Activated T-cell treated with anti-CD3 and anti-CD28 coated beads, Interleukin-2, amount 50 U/mL, for 24 hours (primary cell): ENCODE measurements at regions not wholly inside any gene's neighbourhood (a gene's known extent, or its start where the extent isn't known, plus 50 kb on each side); places are given as distances from the start of the nearest gene placed in this dataset.

ENCODE experiments used
- DNase-seq: peaks from one replicate; pipeline ENCODE4 v3.0.0-alpha.2; 2020
- H3K27ac Mint-ChIP-seq: 2 replicates; pipeline ENCODE4 v1.8.0; 2020; ENCODE audit warnings: mild to moderate bottlenecking, mixed read lengths
- H3K27me3 Mint-ChIP-seq: 2 replicates; pipeline ENCODE4 v1.8.0; 2020; ENCODE audit warnings: mixed read lengths
- H3K36me3 Mint-ChIP-seq: 2 replicates; pipeline ENCODE4 v1.8.0; 2020; ENCODE audit warnings: low read depth, mixed read lengths
- H3K4me1 Mint-ChIP-seq: 2 replicates; pipeline ENCODE4 v1.8.0; 2020; ENCODE audit warnings: low read depth, mixed read lengths
- H3K4me3 Mint-ChIP-seq: 2 replicates; pipeline ENCODE4 v1.8.0; 2020; ENCODE audit warnings: mild to moderate bottlenecking, moderate library complexity, mixed read lengths
- H3K9me3 Mint-ChIP-seq: 2 replicates; pipeline ENCODE4 v1.8.0; 2020; ENCODE audit warnings: mixed read lengths

- DNase-seq = no peak
- H3K36me3 Mint-ChIP-seq = no peaks in the 10 kb centered on the region
- H3K27ac Mint-ChIP-seq = no peak overlapping the region
- no peaks in the 10 kb centered on the region for H3K4me1 Mint-ChIP-seq
- no peaks in the 10 kb centered on the region for H3K27me3 Mint-ChIP-seq
- peaks cover 10% of the 10 kb centered on the region for H3K9me3 Mint-ChIP-seq
- no peak overlapping the region for H3K4me3 Mint-ChIP-seq
These were observed 350.5 kb upstream of the PCDH20 start for GRCh38 chr13:61765940-61766666.

- no peak for DNase-seq
- H3K27ac Mint-ChIP-seq = no peak overlapping the region
- H3K36me3 Mint-ChIP-seq = no peaks in the 10 kb centered on the region
- H3K4me1 Mint-ChIP-seq = no peaks in the 10 kb centered on the region
- no peaks in the 10 kb centered on the region for H3K27me3 Mint-ChIP-seq
- H3K4me3 Mint-ChIP-seq = no peak overlapping the region
- H3K9me3 Mint-ChIP-seq = peaks cover 12% of the 10 kb centered on the region
These were observed 349.6 kb upstream of the PCDH20 start for GRCh38 chr13:61765181-61765742.

- no peaks in the 10 kb centered on the region for H3K27me3 Mint-ChIP-seq
- no peak overlapping the region for H3K4me3 Mint-ChIP-seq
- H3K27ac Mint-ChIP-seq = no peak overlapping the region
These were observed 346.0 kb upstream of the PCDH20 start for GRCh38 chr13:61761690-61762089.

GRCh38 chr13:61760102-61760501, 344.5 kb upstream of the PCDH20 start:
- no peak for DNase-seq
- Mint-ChIP-seq H3K27ac (no peak overlapping the region), H3K4me3 (no peak overlapping the region), H3K27me3 (no peaks in the 10 kb centered on the region), H3K9me3 (peaks cover 28% of the 10 kb centered on the region), H3K36me3 (no peaks in the 10 kb centered on the region), H3K4me1 (no peaks in the 10 kb centered on the region)

More at GRCh38 chr13:61761690-61762089, 346.0 kb upstream of the PCDH20 start:
- H3K4me1 Mint-ChIP-seq = no peaks in the 10 kb centered on the region
- peaks cover 16% of the 10 kb centered on the region for H3K9me3 Mint-ChIP-seq
- no peak for DNase-seq
- no peaks in the 10 kb centered on the region for H3K36me3 Mint-ChIP-seq

- Mint-ChIP-seq H3K27ac (no peak overlapping the region), H3K9me3 (peaks cover 23% of the 10 kb centered on the region), H3K4me3 (no peak overlapping the region), H3K27me3 (no peaks in the 10 kb centered on the region), H3K36me3 (no peaks in the 10 kb centered on the region), H3K4me1 (no peaks in the 10 kb centered on the region)
- DNase-seq = no peak
These were observed 340.4 kb upstream of the PCDH20 start for GRCh38 chr13:61756031-61756430.

GRCh38 chr13:61751039-61751438, 335.4 kb upstream of the PCDH20 start:
- no peaks in the 10 kb centered on the region for H3K36me3 Mint-ChIP-seq
- no peaks in the 10 kb centered on the region for H3K27me3 Mint-ChIP-seq
- no peak overlapping the region for H3K4me3 Mint-ChIP-seq
- H3K4me1 Mint-ChIP-seq = no peaks in the 10 kb centered on the region
- no peak for DNase-seq
- H3K27ac Mint-ChIP-seq = no peak overlapping the region
- peaks cover 19% of the 10 kb centered on the region for H3K9me3 Mint-ChIP-seq

- Mint-ChIP-seq H3K27me3 (no peaks in the 10 kb centered on the region), H3K4me1 (no peaks in the 10 kb centered on the region), H3K4me3 (no peak overlapping the region), H3K9me3 (peaks cover 9% of the 10 kb centered on the region), H3K27ac (no peak overlapping the region), H3K36me3 (no peaks in the 10 kb centered on the region)
- no peak for DNase-seq
These were observed 322.6 kb upstream of the PCDH20 start for GRCh38 chr13:61738236-61738750.

GRCh38 chr13:61734683-61735082, 319.0 kb upstream of the PCDH20 start:
- no peak for DNase-seq
- Mint-ChIP-seq H3K4me3 (no peak overlapping the region), H3K36me3 (no peaks in the 10 kb centered on the region), H3K9me3 (peaks cover 12% of the 10 kb centered on the region), H3K27me3 (no peaks in the 10 kb centered on the region), H3K27ac (no peak overlapping the region), H3K4me1 (no peaks in the 10 kb centered on the region)

GRCh38 chr13:61728471-61728870, 312.8 kb upstream of the PCDH20 start:
- H3K27me3 Mint-ChIP-seq = no peaks in the 10 kb centered on the region
- H3K4me3 Mint-ChIP-seq = no peak overlapping the region
- no peaks in the 10 kb centered on the region for H3K4me1 Mint-ChIP-seq
- DNase-seq = no peak
- H3K9me3 Mint-ChIP-seq = peaks cover 3% of the 10 kb centered on the region
- H3K36me3 Mint-ChIP-seq = no peaks in the 10 kb centered on the region
- no peak overlapping the region for H3K27ac Mint-ChIP-seq

- Mint-ChIP-seq H3K4me1 (no peaks in the 10 kb centered on the region), H3K36me3 (no peaks in the 10 kb centered on the region), H3K9me3 (peaks cover 3% of the 10 kb centered on the region), H3K4me3 (no peak overlapping the region), H3K27ac (no peak overlapping the region), H3K27me3 (no peaks in the 10 kb centered on the region)
- no peak for DNase-seq
These were observed 312.1 kb upstream of the PCDH20 start for GRCh38 chr13:61727767-61728166.

GRCh38 chr13:61725806-61726205, 310.2 kb upstream of the PCDH20 start:
- peaks cover 3% of the 10 kb centered on the region for H3K9me3 Mint-ChIP-seq

GRCh38 chr13:61722119-61722518, 306.5 kb upstream of the PCDH20 start:
- Mint-ChIP-seq H3K9me3 (peaks cover 6% of the 10 kb centered on the region), H3K4me3 (no peak overlapping the region), H3K27me3 (no peaks in the 10 kb centered on the region), H3K4me1 (no peaks in the 10 kb centered on the region), H3K36me3 (no peaks in the 10 kb centered on the region), H3K27ac (no peak overlapping the region)
- no peak for DNase-seq

More at GRCh38 chr13:61725806-61726205, 310.2 kb upstream of the PCDH20 start:
- no peak for DNase-seq
- H3K4me3 Mint-ChIP-seq = no peak overlapping the region
- no peak overlapping the region for H3K27ac Mint-ChIP-seq
- no peaks in the 10 kb centered on the region for H3K27me3 Mint-ChIP-seq
- no peaks in the 10 kb centered on the region for H3K36me3 Mint-ChIP-seq
- no peaks in the 10 kb centered on the region for H3K4me1 Mint-ChIP-seq

GRCh38 chr13:61712621-61713020, 297.0 kb upstream of the PCDH20 start:
- H3K4me3 Mint-ChIP-seq = no peak overlapping the region
- no peak overlapping the region for H3K27ac Mint-ChIP-seq
- H3K4me1 Mint-ChIP-seq = no peaks in the 10 kb centered on the region
- H3K9me3 Mint-ChIP-seq = peaks cover 4% of the 10 kb centered on the region
- no peaks in the 10 kb centered on the region for H3K27me3 Mint-ChIP-seq
- H3K36me3 Mint-ChIP-seq = no peaks in the 10 kb centered on the region
- no peak for DNase-seq

GRCh38 chr13:61709258-61709657, 293.6 kb upstream of the PCDH20 start:
- Mint-ChIP-seq H3K36me3 (no peaks in the 10 kb centered on the region), H3K27ac (no peak overlapping the region), H3K9me3 (peaks cover 26% of the 10 kb centered on the region), H3K4me3 (no peak overlapping the region), H3K4me1 (no peaks in the 10 kb centered on the region), H3K27me3 (no peaks in the 10 kb centered on the region)
- DNase-seq = no peak

- no peaks in the 10 kb centered on the region for H3K4me1 Mint-ChIP-seq
- DNase-seq = no peak
- H3K36me3 Mint-ChIP-seq = no peaks in the 10 kb centered on the region
- H3K4me3 Mint-ChIP-seq = no peak overlapping the region
- H3K27me3 Mint-ChIP-seq = no peaks in the 10 kb centered on the region
- H3K27ac Mint-ChIP-seq = no peak overlapping the region
- peaks cover 31% of the 10 kb centered on the region for H3K9me3 Mint-ChIP-seq
These were observed 291.2 kb upstream of the PCDH20 start for GRCh38 chr13:61706899-61707298.
